ENCODE measurements at regions not wholly inside any gene's neighbourhood (a gene's known extent, or its start where the extent isn't known, plus 50 kb on each side); places are given as distances from the start of the nearest gene placed in this dataset.

DNA sequence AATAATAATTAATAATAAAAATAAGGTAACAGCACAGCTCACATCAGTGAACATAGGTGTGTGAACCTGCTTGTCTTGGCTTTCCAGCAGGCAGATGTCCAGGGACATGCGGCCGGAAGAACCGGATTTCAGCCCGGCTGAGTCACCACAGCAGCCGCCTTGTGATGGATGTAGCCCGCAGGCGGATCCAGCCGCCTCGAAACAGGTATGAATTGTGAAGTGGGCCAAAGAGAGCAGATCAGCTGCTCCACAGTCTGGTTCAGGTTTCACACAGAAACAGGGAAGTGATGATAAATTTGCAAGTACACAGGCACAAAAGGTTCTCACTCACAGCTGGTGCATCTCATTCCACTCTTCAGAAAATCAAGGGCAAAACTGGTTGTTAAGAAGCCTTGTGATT lies 55.1 kb downstream of the ID4 start:
- TF ChIP-seq, protein P1, sequence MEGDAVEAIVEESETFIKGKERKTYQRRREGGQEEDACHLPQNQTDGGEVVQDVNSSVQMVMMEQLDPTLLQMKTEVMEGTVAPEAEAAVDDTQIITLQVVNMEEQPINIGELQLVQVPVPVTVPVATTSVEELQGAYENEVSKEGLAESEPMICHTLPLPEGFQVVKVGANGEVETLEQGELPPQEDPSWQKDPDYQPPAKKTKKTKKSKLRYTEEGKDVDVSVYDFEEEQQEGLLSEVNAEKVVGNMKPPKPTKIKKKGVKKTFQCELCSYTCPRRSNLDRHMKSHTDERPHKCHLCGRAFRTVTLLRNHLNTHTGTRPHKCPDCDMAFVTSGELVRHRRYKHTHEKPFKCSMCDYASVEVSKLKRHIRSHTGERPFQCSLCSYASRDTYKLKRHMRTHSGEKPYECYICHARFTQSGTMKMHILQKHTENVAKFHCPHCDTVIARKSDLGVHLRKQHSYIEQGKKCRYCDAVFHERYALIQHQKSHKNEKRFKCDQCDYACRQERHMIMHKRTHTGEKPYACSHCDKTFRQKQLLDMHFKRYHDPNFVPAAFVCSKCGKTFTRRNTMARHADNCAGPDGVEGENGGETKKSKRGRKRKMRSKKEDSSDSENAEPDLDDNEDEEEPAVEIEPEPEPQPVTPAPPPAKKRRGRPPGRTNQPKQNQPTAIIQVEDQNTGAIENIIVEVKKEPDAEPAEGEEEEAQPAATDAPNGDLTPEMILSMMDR (conservative IDR thresholded peaks at IDR 0.05; ENCODE audit: low read depth, low read length), result no peak
- no peak for TF ChIP-seq EZH2phosphoT487 (IDR thresholded peaks at IDR 0.05; ENCODE audit: borderline replicate concordance, low read length)
